ENCODE measurements at regions not wholly inside any gene's neighbourhood (a gene's known extent, or its start where the extent isn't known, plus 50 kb on each side); places are given as distances from the start of the nearest gene placed in this dataset.
"Not testable (repeated sequence)": the region's sequence is repeated elsewhere in the genome, so short reads cannot be mapped to it uniquely, and the experiment has no call there.

GRCh38 chr9:108783731-108784495 is 71.9 kb downstream of the ACTL7B start:
- Histone ChIP-seq H3K36me3 (ENCODE audit: control insufficient read depth, insufficient read depth, low read length) (no peaks in the 10 kb centered on the region), H3K4me1 (ENCODE audit: control insufficient read depth, insufficient read depth, low read length) (peaks cover 45% of the 10 kb centered on the region), H3K4me3 (ENCODE audit: insufficient read depth, low read depth, low read length) (no peak overlapping the region), H3K27ac (ENCODE audit: insufficient read depth, low read depth, low read length, poor library complexity, severe bottlenecking) (no peak overlapping the region), H3K9me3 (ENCODE audit: control insufficient read depth, low read length) (no peaks in the 10 kb centered on the region), H3K27me3 (ENCODE audit: control insufficient read depth, insufficient read depth, low read length, poor library complexity, severe bottlenecking) (no peaks in the 10 kb centered on the region)
- 70 to 77% methylated on average over 14 of the region's 14 CpGs for WGBS, 2 experiments

GRCh38 chr9:108783326-108783725 is 72.5 kb downstream of the ACTL7B start:
- WGBS, 2 experiments, result 86 to 89% methylated on average over 6 of the region's 6 CpGs
- Histone ChIP-seq H3K27ac (ENCODE audit: insufficient read depth, low read depth, low read length, poor library complexity, severe bottlenecking) (no peak overlapping the region), H3K4me3 (ENCODE audit: insufficient read depth, low read depth, low read length) (no peak overlapping the region), H3K27me3 (ENCODE audit: control insufficient read depth, insufficient read depth, low read length, poor library complexity, severe bottlenecking) (no peaks in the 10 kb centered on the region), H3K9me3 (ENCODE audit: control insufficient read depth, low read length) (no peaks in the 10 kb centered on the region), H3K36me3 (ENCODE audit: control insufficient read depth, insufficient read depth, low read length) (no peaks in the 10 kb centered on the region), H3K4me1 (ENCODE audit: control insufficient read depth, insufficient read depth, low read length) (peaks cover 45% of the 10 kb centered on the region)

- no peaks in the 10 kb centered on the region for H3K9me3 ChIP-seq (ENCODE audit: control insufficient read depth, low read length)
- no peak overlapping the region for H3K27ac ChIP-seq (ENCODE audit: insufficient read depth, low read depth, low read length, poor library complexity, severe bottlenecking)
- no peaks in the 10 kb centered on the region for H3K36me3 ChIP-seq (ENCODE audit: control insufficient read depth, insufficient read depth, low read length)
- H3K4me1 ChIP-seq (ENCODE audit: control insufficient read depth, insufficient read depth, low read length), result peaks cover 27% of the 10 kb centered on the region
- WGBS, 2 experiments, result 63 to 65% methylated on average over 11 of the region's 11 CpGs
- no peak overlapping the region for H3K4me3 ChIP-seq (ENCODE audit: insufficient read depth, low read depth, low read length)
- H3K27me3 ChIP-seq (ENCODE audit: control insufficient read depth, insufficient read depth, low read length, poor library complexity, severe bottlenecking), result no peaks in the 10 kb centered on the region
These were observed 74.6 kb downstream of the ACTL7B start for GRCh38 chr9:108780942-108781734.

- Histone ChIP-seq H3K27me3 (ENCODE audit: control insufficient read depth, insufficient read depth, low read length, poor library complexity, severe bottlenecking) (no peaks in the 10 kb centered on the region), H3K27ac (ENCODE audit: insufficient read depth, low read depth, low read length, poor library complexity, severe bottlenecking) (no peak overlapping the region), H3K9me3 (ENCODE audit: control insufficient read depth, low read length) (no peaks in the 10 kb centered on the region), H3K4me1 (ENCODE audit: control insufficient read depth, insufficient read depth, low read length) (peaks cover 27% of the 10 kb centered on the region), H3K4me3 (ENCODE audit: insufficient read depth, low read depth, low read length) (no peak overlapping the region), H3K36me3 (ENCODE audit: control insufficient read depth, insufficient read depth, low read length) (no peaks in the 10 kb centered on the region)
- 71 to 72% methylated on average over 10 of the region's 10 CpGs for WGBS, 2 experiments
These were observed 76.0 kb downstream of the ACTL7B start for GRCh38 chr9:108779551-108780325.

GRCh38 chr9:108776920-108777639 is 78.7 kb downstream of the ACTL7B start:
- peaks cover 18% of the 10 kb centered on the region for H3K4me1 ChIP-seq (ENCODE audit: control insufficient read depth, insufficient read depth, low read length)
- H3K4me3 ChIP-seq (ENCODE audit: insufficient read depth, low read depth, low read length), result no peak overlapping the region
- no peaks in the 10 kb centered on the region for H3K36me3 ChIP-seq (ENCODE audit: control insufficient read depth, insufficient read depth, low read length)
- no peaks in the 10 kb centered on the region for H3K9me3 ChIP-seq (ENCODE audit: control insufficient read depth, low read length)
- 76 to 84% methylated on average over 4 of the region's 4 CpGs for WGBS, 2 experiments
- H3K27me3 ChIP-seq (ENCODE audit: control insufficient read depth, insufficient read depth, low read length, poor library complexity, severe bottlenecking), result no peaks in the 10 kb centered on the region
- no peak overlapping the region for H3K27ac ChIP-seq (ENCODE audit: insufficient read depth, low read depth, low read length, poor library complexity, severe bottlenecking)

GRCh38 chr9:108775901-108776306 is 79.9 kb downstream of the ACTL7B start:
- Histone ChIP-seq H3K36me3 (ENCODE audit: control insufficient read depth, insufficient read depth, low read length) (no peaks in the 10 kb centered on the region), H3K4me1 (ENCODE audit: control insufficient read depth, insufficient read depth, low read length) (peaks cover 12% of the 10 kb centered on the region), H3K27ac (ENCODE audit: insufficient read depth, low read depth, low read length, poor library complexity, severe bottlenecking) (no peak overlapping the region), H3K4me3 (ENCODE audit: insufficient read depth, low read depth, low read length) (no peak overlapping the region), H3K9me3 (ENCODE audit: control insufficient read depth, low read length) (no peaks in the 10 kb centered on the region), H3K27me3 (ENCODE audit: control insufficient read depth, insufficient read depth, low read length, poor library complexity, severe bottlenecking) (no peaks in the 10 kb centered on the region)

GRCh38 chr9:108774088-108774487 is 81.7 kb downstream of the ACTL7B start:
- not testable (repeated sequence) for H3K4me1 ChIP-seq (ENCODE audit: control insufficient read depth, insufficient read depth, low read length); H3K36me3 ChIP-seq (ENCODE audit: control insufficient read depth, insufficient read depth, low read length); H3K9me3 ChIP-seq (ENCODE audit: control insufficient read depth, low read length); H3K27me3 ChIP-seq (ENCODE audit: control insufficient read depth, insufficient read depth, low read length, poor library complexity, severe bottlenecking); H3K4me3 ChIP-seq (ENCODE audit: insufficient read depth, low read depth, low read length); H3K27ac ChIP-seq (ENCODE audit: insufficient read depth, low read depth, low read length, poor library complexity, severe bottlenecking)
- 94 to 95% methylated on average over 7 of the region's 7 CpGs for WGBS, 2 experiments

- Histone ChIP-seq H3K36me3 (ENCODE audit: control insufficient read depth, insufficient read depth, low read length) (no peaks in the 10 kb centered on the region), H3K4me1 (ENCODE audit: control insufficient read depth, insufficient read depth, low read length) (no peaks in the 10 kb centered on the region), H3K9me3 (ENCODE audit: control insufficient read depth, low read length) (no peaks in the 10 kb centered on the region), H3K27me3 (ENCODE audit: control insufficient read depth, insufficient read depth, low read length, poor library complexity, severe bottlenecking) (no peaks in the 10 kb centered on the region), H3K4me3 (ENCODE audit: insufficient read depth, low read depth, low read length) (no peak overlapping the region), H3K27ac (ENCODE audit: insufficient read depth, low read depth, low read length, poor library complexity, severe bottlenecking) (no peak overlapping the region)
- WGBS, 2 experiments, result 92 to 95% methylated on average over 4 to 6 of the region's 6 CpGs
These were observed 83.4 kb downstream of the ACTL7B start for GRCh38 chr9:108772301-108772894.

- Histone ChIP-seq H3K9me3 (ENCODE audit: control insufficient read depth, low read length) (no peaks in the 10 kb centered on the region), H3K4me3 (ENCODE audit: insufficient read depth, low read depth, low read length) (no peak overlapping the region), H3K27ac (ENCODE audit: insufficient read depth, low read depth, low read length, poor library complexity, severe bottlenecking) (no peak overlapping the region), H3K27me3 (ENCODE audit: control insufficient read depth, insufficient read depth, low read length, poor library complexity, severe bottlenecking) (no peaks in the 10 kb centered on the region), H3K4me1 (ENCODE audit: control insufficient read depth, insufficient read depth, low read length) (no peaks in the 10 kb centered on the region), H3K36me3 (ENCODE audit: control insufficient read depth, insufficient read depth, low read length) (no peaks in the 10 kb centered on the region)
- WGBS, 2 experiments, result 90 to 91% methylated on average over 5 of the region's 5 CpGs
These were observed 87.0 kb downstream of the ACTL7B start for GRCh38 chr9:108768744-108769143.
